ENCODE measurements at regions not wholly inside any gene's neighbourhood (a gene's known extent, or its start where the extent isn't known, plus 50 kb on each side); places are given as distances from the start of the nearest gene placed in this dataset.

DNA sequence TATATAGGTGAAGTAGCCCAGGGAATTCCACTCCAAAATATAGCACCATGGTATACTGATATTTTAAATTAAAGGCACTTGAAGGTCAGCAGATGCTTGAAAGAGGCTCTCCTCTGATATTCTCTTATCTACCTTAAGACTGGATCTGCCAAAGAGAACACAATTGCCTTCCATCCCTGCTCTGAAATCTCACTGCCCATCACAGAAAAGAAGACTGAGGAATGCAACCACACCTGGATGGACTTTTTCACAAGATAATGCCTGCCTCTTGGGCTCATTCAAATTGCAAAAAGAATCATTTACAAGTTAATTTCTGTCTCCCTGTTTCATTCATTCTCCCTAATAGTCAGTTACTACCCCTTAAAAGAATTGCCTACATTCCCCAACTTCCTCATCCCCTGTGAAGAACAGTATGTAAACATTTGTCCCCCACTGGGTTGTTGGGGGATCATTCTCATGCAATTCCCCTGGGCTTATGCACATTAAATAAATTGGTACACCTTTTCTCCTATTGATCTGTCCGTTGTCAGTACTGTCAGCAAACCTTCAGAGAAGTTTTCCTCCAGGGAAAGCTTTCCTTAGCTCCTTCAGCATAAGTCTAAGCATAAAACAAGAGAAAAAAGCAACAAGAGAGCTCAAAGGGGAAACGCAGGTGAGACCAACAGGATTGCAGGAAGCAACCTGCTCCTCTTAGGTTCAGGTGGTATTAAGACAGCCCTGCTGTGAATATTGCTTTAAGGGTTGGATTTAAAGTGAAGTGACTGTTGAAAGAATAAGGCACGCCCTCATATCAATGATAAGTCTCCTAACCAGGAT is 171.4 kb upstream of the SLC30A5 start:
- POLR2A ChIA-PET: interaction anchor here (0.6 kb wide), 1 partner anchor 536 kb away, joined by 3 read pairs; no protein-coding TSS in a partner anchor
- Histone ChIP-seq H3K36me3 (ENCODE audit: insufficient read depth, low read length) (no peaks in the 10 kb centered on the region), H3K4me1 (ENCODE audit: insufficient read depth, low read length, poor library complexity, severe bottlenecking) (no peaks in the 10 kb centered on the region), H4K20me1 (ENCODE audit: insufficient read depth, low read length) (no peaks in the 10 kb centered on the region), H3K4me3 (ENCODE audit: low read depth, low read length, poor library complexity, severe bottlenecking) (no peak overlapping the region), H3K79me2 (ENCODE audit: insufficient read depth, low read depth, low read length) (no peaks in the 10 kb centered on the region), H3K9me2 (ENCODE audit: insufficient read depth, low read length) (no peaks in the 10 kb centered on the region), H3K4me2 (ENCODE audit: low read length) (no peak overlapping the region), H3K9me3 (ENCODE audit: low read length) (no peaks in the 10 kb centered on the region), H3K27ac (ENCODE audit: low read depth, low read length, poor library complexity, severe bottlenecking) (no peak overlapping the region), H2AFZ (ENCODE audit: low read length) (no peak overlapping the region)
- no peak for TF ChIP-seq CTCF (conservative IDR thresholded peaks at IDR 0.05; ENCODE audit: low read length)
- no peak for TF ChIP-seq EZH2phosphoT487 (IDR thresholded peaks at IDR 0.05; ENCODE audit: borderline replicate concordance, low read depth, low read length)
- intact Hi-C loops (cut with micrococcal nuclease; ENCODE audit: unreplicated experiment): no loop called here
- BruUV-seq (replicated peaks): no TSS peak
- DNase-seq (ENCODE audit: low spot score): no peak
- CTCF ChIA-PET (ENCODE audit: unreplicated experiment): no interaction called here

GRCh38 chr5:68924481-68925145 is 169.2 kb upstream of the SLC30A5 start:
- Histone ChIP-seq H3K27ac (ENCODE audit: low read depth, low read length, poor library complexity, severe bottlenecking) (no peak overlapping the region), H2AFZ (ENCODE audit: low read length) (no peak overlapping the region), H3K36me3 (ENCODE audit: insufficient read depth, low read length) (no peaks in the 10 kb centered on the region), H3K79me2 (ENCODE audit: insufficient read depth, low read depth, low read length) (no peaks in the 10 kb centered on the region), H3K4me1 (ENCODE audit: insufficient read depth, low read length, poor library complexity, severe bottlenecking) (no peaks in the 10 kb centered on the region), H3K9me2 (ENCODE audit: insufficient read depth, low read length) (no peaks in the 10 kb centered on the region), H4K20me1 (ENCODE audit: insufficient read depth, low read length) (no peaks in the 10 kb centered on the region), H3K9me3 (ENCODE audit: low read length) (no peaks in the 10 kb centered on the region), H3K4me3 (ENCODE audit: low read depth, low read length, poor library complexity, severe bottlenecking) (no peak overlapping the region), H3K4me2 (ENCODE audit: low read length) (no peak overlapping the region)
- ChIA-PET CTCF (ENCODE audit: unreplicated experiment) (no interaction called here), POLR2A (no interaction called here)
- BruUV-seq (replicated peaks): no TSS peak
- intact Hi-C loops (cut with micrococcal nuclease; ENCODE audit: unreplicated experiment): no loop called here
- no peak for DNase-seq (ENCODE audit: low spot score)
- no peak for TF ChIP-seq CTCF (conservative IDR thresholded peaks at IDR 0.05; ENCODE audit: low read length)
- TF ChIP-seq EZH2phosphoT487 (IDR thresholded peaks at IDR 0.05; ENCODE audit: borderline replicate concordance, low read depth, low read length): no peak
